ENCODE measurements at regions not wholly inside any gene's neighbourhood (a gene's known extent, or its start where the extent isn't known, plus 50 kb on each side); places are given as distances from the start of the nearest gene placed in this dataset.
"Not testable (repeated sequence)": the region's sequence is repeated elsewhere in the genome, so short reads cannot be mapped to it uniquely, and the experiment has no call there.

DNA sequence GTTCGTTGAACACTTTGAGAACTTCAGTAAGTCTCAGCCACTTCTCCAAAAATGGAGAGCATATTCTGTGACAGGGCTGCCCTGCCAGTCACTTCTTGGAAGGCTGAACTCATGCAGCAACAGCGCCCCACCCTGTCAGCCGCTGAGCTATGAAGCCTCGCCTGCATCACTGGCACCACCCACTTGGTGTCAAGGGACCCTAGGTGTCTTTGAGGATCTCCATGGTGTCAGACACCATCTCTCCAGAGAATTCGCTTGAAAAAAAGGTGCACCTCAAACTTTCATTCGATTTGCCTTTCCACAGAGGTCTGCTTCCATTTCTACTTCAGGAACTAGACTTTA, 351.5 kb downstream of the SPATA31A6 start:
- not testable (repeated sequence) for TF ChIP-seq CTCF, POLR2A, EP300 (IDR thresholded peaks at IDR 0.05)

Data from sigmoid colon (tissue), 4 donors.